H7 (cell line): ENCODE measurements at regions not wholly inside any gene's neighbourhood (a gene's known extent, or its start where the extent isn't known, plus 50 kb on each side); places are given as distances from the start of the nearest gene placed in this dataset.
"Not testable (repeated sequence)": the region's sequence is repeated elsewhere in the genome, so short reads cannot be mapped to it uniquely, and the experiment has no call there.

Experiments
- DNase-seq: peaks from one replicate; pipeline ENCODE4 v3.0.0; 2012
- H3K27me3 ChIP-seq: 2 replicates; pipeline ENCODE4 v1.6.0; 2011; ENCODE audit warnings: mild to moderate bottlenecking, low read length; ENCODE audit not compliant: control insufficient read depth, insufficient read depth
- H3K36me3 ChIP-seq: replicated peaks from 2 replicates; pipeline ENCODE4 v1.5.1; 2011; ENCODE audit warnings: low read length; ENCODE audit not compliant: control insufficient read depth, insufficient read depth
- H3K4me3 ChIP-seq: 2 replicates; pipeline ENCODE4 v1.5.1; 2011; ENCODE audit warnings: low read depth, mild to moderate bottlenecking, control low read depth, low read length, moderate library complexity; ENCODE audit not compliant: insufficient read depth

- no peak for DNase-seq
- H3K36me3 ChIP-seq, result no peaks in the 10 kb centered on the region
- H3K27me3 ChIP-seq, result no peaks in the 10 kb centered on the region
- H3K4me3 ChIP-seq, result no peak overlapping the region
These were observed 185.8 kb downstream of the HS3ST3A1 start for GRCh38 chr17:13415871-13416416.

- not testable (repeated sequence) for H3K27me3 ChIP-seq, H3K4me3 ChIP-seq, H3K36me3 ChIP-seq, DNase-seq
These were observed 186.5 kb downstream of the HS3ST3A1 start for GRCh38 chr17:13415200-13415599.

DNA sequence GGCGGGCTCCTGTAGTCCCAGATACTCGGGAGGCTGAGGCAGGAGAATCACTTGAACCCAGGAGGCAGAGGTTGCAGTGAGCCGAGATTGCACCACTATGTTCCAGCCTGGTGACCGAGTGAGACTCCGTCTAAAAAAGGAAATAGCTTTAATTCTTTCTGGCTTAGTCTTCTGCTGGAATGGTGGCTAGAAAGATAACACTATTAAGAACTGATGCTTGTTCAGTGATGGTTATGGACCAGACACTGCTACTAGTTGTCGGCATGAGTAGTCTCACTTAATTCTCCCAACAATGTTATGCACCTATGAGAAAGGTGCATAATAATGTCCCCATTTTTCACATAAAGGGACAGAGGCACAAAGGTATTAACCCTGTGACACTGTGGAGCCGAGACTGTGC is 188.7 kb downstream of the HS3ST3A1 start:
- Histone ChIP-seq H3K36me3 (no peaks in the 10 kb centered on the region), H3K4me3 (no peak overlapping the region), H3K27me3 (no peaks in the 10 kb centered on the region)
- DNase-seq, result no peak

- no peaks in the 10 kb centered on the region for H3K27me3 ChIP-seq
- no peak for DNase-seq
- H3K4me3 ChIP-seq, result no peak overlapping the region
- H3K36me3 ChIP-seq, result no peaks in the 10 kb centered on the region
These were observed 190.9 kb downstream of the HS3ST3A1 start for GRCh38 chr17:13410874-13411273.

DNA sequence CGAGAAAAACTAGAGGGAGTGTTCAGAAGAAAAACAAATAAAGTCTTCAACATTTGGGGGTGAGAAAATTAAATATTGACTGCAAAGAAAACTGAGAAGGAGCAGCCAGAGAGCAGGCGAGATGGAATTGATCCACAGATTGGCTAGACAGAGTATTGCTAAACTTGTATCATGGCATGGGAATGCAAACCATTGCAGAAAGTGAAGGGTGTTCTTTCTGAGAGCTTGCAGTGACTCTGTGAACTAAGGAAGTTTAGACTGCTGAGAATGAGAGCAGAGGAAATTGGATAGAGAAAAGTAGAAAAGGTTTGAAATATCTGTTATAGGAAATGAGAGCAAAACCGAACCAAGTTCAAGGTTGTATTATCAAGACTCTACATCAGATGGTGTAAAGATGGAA is 191.5 kb downstream of the HS3ST3A1 start:
- no peaks in the 10 kb centered on the region for H3K27me3 ChIP-seq
- no peak overlapping the region for H3K4me3 ChIP-seq
- no peak for DNase-seq
- H3K36me3 ChIP-seq, result no peaks in the 10 kb centered on the region

GRCh38 chr17:13409455-13409854 is 192.3 kb downstream of the HS3ST3A1 start:
- DNase-seq, result no peak
- Histone ChIP-seq H3K36me3 (no peaks in the 10 kb centered on the region), H3K27me3 (no peaks in the 10 kb centered on the region), H3K4me3 (no peak overlapping the region)

DNA sequence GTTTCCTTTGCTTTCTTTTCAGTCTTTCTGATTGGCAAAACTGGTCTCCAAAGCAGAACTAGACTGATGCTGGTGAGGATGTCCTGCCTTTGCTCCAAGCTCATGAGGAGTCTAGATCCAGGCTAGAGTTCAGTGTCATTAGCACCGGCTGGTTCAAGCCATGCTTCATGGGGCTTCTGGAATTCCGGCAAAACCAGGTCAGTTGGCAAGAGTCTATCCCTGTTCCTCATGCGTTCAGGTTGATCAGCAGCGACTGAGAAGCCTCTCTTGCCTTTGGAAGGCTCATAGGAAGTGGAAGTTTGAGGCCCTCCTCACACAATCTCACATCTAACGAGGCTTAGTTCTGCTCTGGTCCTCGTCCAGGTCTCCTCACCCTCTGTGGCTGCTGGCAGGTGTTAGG is 194.3 kb downstream of the HS3ST3A1 start:
- H3K36me3 ChIP-seq, result no peaks in the 10 kb centered on the region
- no peaks in the 10 kb centered on the region for H3K27me3 ChIP-seq
- DNase-seq, result no peak
- H3K4me3 ChIP-seq, result no peak overlapping the region

DNA sequence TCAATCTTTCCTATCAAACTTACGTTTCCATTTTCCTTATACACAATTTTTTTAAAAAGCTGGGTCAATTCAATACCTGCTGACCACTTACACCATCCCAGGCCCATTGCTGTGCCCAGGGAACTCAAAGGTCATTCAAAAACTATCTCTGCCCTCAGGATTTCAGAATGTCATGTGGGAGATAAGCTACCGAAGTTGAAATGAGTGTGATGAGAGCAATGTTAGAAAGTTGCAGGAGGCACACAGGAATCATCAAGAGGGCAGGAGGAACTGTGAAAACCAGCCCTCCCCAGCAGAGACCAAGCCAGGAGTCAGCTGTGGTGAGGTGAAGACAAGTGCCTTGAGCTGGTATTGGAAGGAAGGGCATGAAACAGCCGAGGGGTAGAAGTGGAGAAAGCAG is 195.9 kb downstream of the HS3ST3A1 start:
- no peaks in the 10 kb centered on the region for H3K36me3 ChIP-seq
- no peaks in the 10 kb centered on the region for H3K27me3 ChIP-seq
- H3K4me3 ChIP-seq, result no peak overlapping the region
- DNase-seq, result no peak

DNA sequence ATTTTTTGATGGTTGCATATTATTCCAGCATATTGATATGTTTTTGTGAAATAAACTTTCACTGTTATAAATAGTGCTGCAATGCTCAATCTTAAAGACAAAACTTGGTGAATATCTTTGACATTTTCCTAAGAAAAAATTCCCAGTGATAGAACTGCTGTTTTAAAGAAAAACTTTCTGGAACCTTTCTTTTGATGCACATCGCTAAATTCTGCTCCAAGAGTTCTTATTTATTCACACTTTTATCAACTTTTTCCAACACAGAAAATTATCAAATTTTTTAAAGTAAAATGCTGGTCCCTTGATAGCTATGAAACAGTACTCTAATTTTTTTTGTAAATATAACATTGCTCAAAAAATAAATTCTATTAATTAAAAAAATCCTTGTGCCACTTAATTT is 196.6 kb downstream of the HS3ST3A1 start:
- H3K36me3 ChIP-seq, result no peaks in the 10 kb centered on the region
- no peak for DNase-seq
- H3K27me3 ChIP-seq, result no peaks in the 10 kb centered on the region
- H3K4me3 ChIP-seq, result no peak overlapping the region

- Histone ChIP-seq H3K36me3 (no peaks in the 10 kb centered on the region), H3K4me3 (no peak overlapping the region), H3K27me3 (no peaks in the 10 kb centered on the region)
- DNase-seq, result peak; percentile 9
These were observed 197.5 kb downstream of the HS3ST3A1 start for GRCh38 chr17:13403982-13404946.

DNA sequence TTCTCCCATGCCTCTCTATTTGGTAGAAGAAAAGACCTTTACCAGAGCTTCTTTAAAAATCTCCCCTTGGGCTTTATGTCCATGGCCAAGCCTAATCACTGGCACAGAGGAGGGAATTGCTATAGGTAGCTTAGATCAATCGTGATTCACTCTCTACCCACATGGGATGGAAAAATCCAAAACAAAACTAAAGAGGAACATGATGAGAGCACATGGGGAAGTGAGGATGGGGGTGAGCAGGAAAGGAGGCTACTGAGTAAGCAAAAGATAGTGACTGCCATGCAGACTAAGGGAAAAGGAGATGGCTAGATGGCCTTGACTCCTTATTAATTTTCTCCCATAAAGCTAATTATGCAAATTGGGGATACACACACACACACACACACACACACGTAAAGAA is 201.2 kb downstream of the HS3ST3A1 start:
- Histone ChIP-seq H3K27me3 (no peaks in the 10 kb centered on the region), H3K36me3 (no peaks in the 10 kb centered on the region), H3K4me3 (no peak overlapping the region)
- no peak for DNase-seq

- no peaks in the 10 kb centered on the region for H3K27me3 ChIP-seq
- no peaks in the 10 kb centered on the region for H3K36me3 ChIP-seq
- DNase-seq, result no peak
- no peak overlapping the region for H3K4me3 ChIP-seq
These were observed 202.9 kb downstream of the HS3ST3A1 start for GRCh38 chr17:13398853-13399252.

- Histone ChIP-seq H3K36me3 (no peaks in the 10 kb centered on the region), H3K4me3 (no peak overlapping the region), H3K27me3 (no peaks in the 10 kb centered on the region)
- no peak for DNase-seq
These were observed 203.6 kb downstream of the HS3ST3A1 start for GRCh38 chr17:13398091-13398490.

GRCh38 chr17:13395862-13396261 is 205.9 kb downstream of the HS3ST3A1 start:
- no peak for DNase-seq
- H3K36me3 ChIP-seq, result no peaks in the 10 kb centered on the region
- no peaks in the 10 kb centered on the region for H3K27me3 ChIP-seq
- H3K4me3 ChIP-seq, result no peak overlapping the region

DNA sequence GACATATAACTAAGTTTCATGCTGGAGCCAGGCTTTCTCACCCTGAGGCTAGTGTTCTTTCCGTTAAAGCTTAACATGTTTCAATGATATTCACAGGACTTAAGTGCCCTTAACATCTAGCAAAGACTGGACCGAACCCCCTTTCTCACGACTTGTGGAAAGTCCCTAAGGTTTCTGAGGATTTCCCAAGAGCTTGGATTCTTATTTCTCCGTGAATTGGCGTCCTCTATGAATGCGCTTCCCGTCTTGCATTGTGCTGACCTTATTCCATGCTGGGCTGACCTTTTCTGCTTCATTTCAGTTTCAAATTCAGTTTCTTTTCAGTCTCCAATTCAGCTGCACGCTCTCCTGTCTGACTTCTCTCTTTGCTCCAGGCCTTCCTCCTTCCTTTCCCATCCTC is 206.4 kb downstream of the HS3ST3A1 start:
- no peak overlapping the region for H3K4me3 ChIP-seq
- DNase-seq, result no peak

More for the DNA sequence above, 206.4 kb downstream of the HS3ST3A1 start:
- Histone ChIP-seq H3K36me3 (no peaks in the 10 kb centered on the region), H3K27me3 (no peaks in the 10 kb centered on the region)
